Activated CD8-positive, alpha-beta memory T cell treated with anti-CD3 and anti-CD28 coated beads, Interleukin-2, amount 50 U/mL, for 1 hour (primary cell): ENCODE measurements at regions not wholly inside any gene's neighbourhood (a gene's known extent, or its start where the extent isn't known, plus 50 kb on each side); places are given as distances from the start of the nearest gene placed in this dataset.
"Not testable (repeated sequence)": the region's sequence is repeated elsewhere in the genome, so short reads cannot be mapped to it uniquely, and the experiment has no call there.

Experiments
- DNase-seq: peaks from one replicate; pipeline ENCODE4 v3.0.0-alpha.2; 2020; ENCODE audit errors: extremely low read depth

DNA sequence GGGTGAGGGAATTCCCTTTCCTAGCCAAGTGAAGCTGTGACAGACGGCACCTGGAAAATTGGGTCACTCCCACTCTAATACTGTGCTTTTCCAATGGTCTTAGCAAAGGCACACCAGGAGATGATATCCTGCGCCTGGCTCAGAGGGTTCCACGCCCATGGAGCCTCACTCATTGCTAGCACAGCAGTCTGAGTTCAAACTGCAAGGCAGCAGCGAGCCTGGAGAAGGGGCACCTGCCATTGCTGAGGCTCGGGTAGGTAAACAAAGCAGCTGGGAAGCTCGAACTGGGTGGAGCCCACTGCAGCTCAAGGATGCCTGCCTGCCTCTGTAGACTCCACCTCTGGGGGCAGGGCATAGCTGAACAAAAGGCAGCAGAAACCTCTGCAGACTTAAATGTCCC lies 68.9 kb upstream of the LCORL start:
- DNase-seq: not testable (repeated sequence)

DNA sequence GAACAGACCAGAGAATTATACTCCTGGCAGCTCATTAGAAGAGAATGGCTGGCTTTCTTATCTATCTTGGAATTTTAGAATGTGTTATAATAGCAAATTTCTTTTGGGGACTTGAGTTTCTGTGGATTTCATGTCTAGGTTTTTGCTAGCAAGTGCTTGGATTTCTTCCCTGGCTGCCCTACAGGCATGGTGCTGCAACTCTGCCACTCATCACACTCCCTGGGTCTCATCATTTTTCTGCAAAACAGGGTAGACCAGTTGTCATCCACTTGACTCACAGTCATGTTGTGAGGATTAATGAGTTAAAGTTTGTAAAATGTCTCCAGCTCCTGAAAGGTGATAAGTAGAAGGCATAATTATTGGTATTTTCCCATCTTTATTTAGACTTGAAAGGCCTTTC lies 60.7 kb upstream of the LCORL start:
- DNase-seq: no peak

GRCh38 chr4:18081708-18082107 lies 60.2 kb upstream of the LCORL start:
- no peak for DNase-seq

- no peak for DNase-seq
Observed at GRCh38 chr4:18077808-18078207, 56.3 kb upstream of the LCORL start.

- DNase-seq: no peak
Observed at GRCh38 chr4:18075823-18076433, 54.4 kb upstream of the LCORL start.

- DNase-seq: no peak
Observed at GRCh38 chr4:18071894-18072293, 50.3 kb upstream of the LCORL start.
